OCI-LY7 (cell line): ENCODE measurements at regions not wholly inside any gene's neighbourhood (a gene's known extent, or its start where the extent isn't known, plus 50 kb on each side); places are given as distances from the start of the nearest gene placed in this dataset.
"Not testable (repeated sequence)": the region's sequence is repeated elsewhere in the genome, so short reads cannot be mapped to it uniquely, and the experiment has no call there.

Experiments
- BruUV-seq: library from RNA; stranded (reverse); fragments of 400-500 nt; replicated peaks from 2 replicates; lab custom pipeline; 2021; lab: Mats Ljungman, UMichigan
- CTCF ChIA-PET: fragments of 300-600 bp; sonication (Branson Sonifier 250); formaldehyde crosslinking; loops from one replicate; lab custom pipeline; 2022; ENCODE audit warnings: antibody characterized with exemption; ENCODE audit not compliant: unreplicated experiment; lab: Charles Lee
- POLR2A ChIA-PET: fragments of 300-600 bp; sonication (Branson Sonifier 250); formaldehyde crosslinking; loops from one replicate; lab custom pipeline; 2022; ENCODE audit warnings: antibody characterized with exemption; lab: Charles Lee
- DNase-seq: peaks from one replicate; pipeline ENCODE4 v3.0.0-alpha.2; 2015; ENCODE audit warnings: low spot score
- H2AFZ ChIP-seq: fragments of 200-600 bp; sonication (generic), shearing (Covaris generic); 2 replicates; pipeline ENCODE4 v1.6.1; 2014; ENCODE audit warnings: mild to moderate bottlenecking, antibody characterized with exemption, low read length, moderate library complexity
- H3K27ac ChIP-seq: fragments of 200-600 bp; sonication (generic); 2 replicates; pipeline ENCODE4 v1.5.1; 2014; ENCODE audit warnings: mixed run types, low read depth, mild to moderate bottlenecking, moderate library complexity, low read length, inconsistent platforms; ENCODE audit not compliant: poor library complexity, severe bottlenecking
- H3K36me3 ChIP-seq: fragments of 200-600 bp; sonication (generic); 2 replicates; pipeline ENCODE4 v1.6.1; 2014; ENCODE audit warnings: mild to moderate bottlenecking, antibody characterized with exemption, low read length, moderate library complexity, mixed read lengths; ENCODE audit not compliant: insufficient read depth
- H3K4me1 ChIP-seq: fragments of 200-600 bp; sonication (generic); 2 replicates; pipeline ENCODE4 v1.5.1; 2014; ENCODE audit warnings: mild to moderate bottlenecking, low read length; ENCODE audit not compliant: insufficient read depth, poor library complexity, severe bottlenecking
- H3K4me2 ChIP-seq: fragments of 200-600 bp; sonication (generic); 2 replicates; pipeline ENCODE4 v1.6.1; 2014; ENCODE audit warnings: mild to moderate bottlenecking, low read length
- H3K4me3 ChIP-seq: fragments of 200-600 bp; sonication (generic); 2 replicates; pipeline ENCODE4 v1.5.1; 2014; ENCODE audit warnings: mild to moderate bottlenecking, low read depth, low read length; ENCODE audit not compliant: poor library complexity, severe bottlenecking
- H3K79me2 ChIP-seq: fragments of 200-600 bp; sonication (generic); 2 replicates; pipeline ENCODE4 v1.6.1; 2016; ENCODE audit warnings: low read depth, mild to moderate bottlenecking, low read length, moderate library complexity, mixed read lengths; ENCODE audit not compliant: insufficient read depth
- H3K9me2 ChIP-seq: fragments of 200-600 bp; sonication (generic); 2 replicates; pipeline ENCODE4 v1.6.1; 2016; ENCODE audit warnings: mild to moderate bottlenecking, low read length, mixed read lengths; ENCODE audit not compliant: insufficient read depth
- H3K9me3 ChIP-seq: fragments of 200-600 bp; sonication (generic); 2 replicates; pipeline ENCODE4 v1.6.1; 2014; ENCODE audit warnings: mild to moderate bottlenecking, mixed run types, low read length, mixed read lengths
- H4K20me1 ChIP-seq: fragments of 200-600 bp; sonication (generic); 2 replicates; pipeline ENCODE4 v1.6.1; 2014; ENCODE audit warnings: mild to moderate bottlenecking, antibody characterized with exemption, low read length, moderate library complexity, mixed read lengths; ENCODE audit not compliant: insufficient read depth
- CTCF ChIP-seq: fragments of 200-600 bp; sonication (generic); conservative IDR thresholded peaks from 2 replicates; pipeline ENCODE4 v1.5.1; 2014; ENCODE audit warnings: mild to moderate bottlenecking, antibody characterized with exemption, low read length, moderate library complexity, mixed read lengths
- EZH2phosphoT487 ChIP-seq: fragments of 200-600 bp; sonication (generic); IDR thresholded peaks from 2 replicates; pipeline ENCODE4 v1.6.1; 2018; ENCODE audit warnings: low read depth, borderline replicate concordance, mild to moderate bottlenecking, mixed run types, antibody characterized with exemption, low read length, moderate library complexity, mixed read lengths
- intact Hi-C: fragments of 100-400 bp; cut with micrococcal nuclease; formaldehyde crosslinking; loops from one replicate; pipeline ENCODE4 v1.10.0; 2022; ENCODE audit not compliant: unreplicated experiment

GRCh38 chr2:223185638-223186037 is 133.6 kb downstream of the KCNE4 start:
- H3K4me2 ChIP-seq = no peak overlapping the region
- H3K36me3 ChIP-seq = no peaks in the 10 kb centered on the region
- H3K27ac ChIP-seq = no peak overlapping the region
- DNase-seq = no peak
- CTCF ChIA-PET = no interaction called here
- H3K4me3 ChIP-seq = no peak overlapping the region
- no TSS peak for BruUV-seq
- POLR2A ChIA-PET = interaction anchor here (0.7 to 0.8 kb wide), 2 partner anchors 26 to 101 kb away, joined by 3 to 4 read pairs; no protein-coding TSS in a partner anchor
- no peaks in the 10 kb centered on the region for H3K4me1 ChIP-seq
- no peaks in the 10 kb centered on the region for H3K79me2 ChIP-seq
- TF ChIP-seq CTCF (no peak), EZH2phosphoT487 (no peak)
- intact Hi-C loops = no loop called here
- H2AFZ ChIP-seq = no peak overlapping the region
- no peaks in the 10 kb centered on the region for H4K20me1 ChIP-seq
- no peaks in the 10 kb centered on the region for H3K9me3 ChIP-seq
- H3K9me2 ChIP-seq = no peaks in the 10 kb centered on the region

GRCh38 chr2:223187256-223187655 is 135.3 kb downstream of the KCNE4 start:
- DNase-seq = no peak
- H3K9me3 ChIP-seq = no peaks in the 10 kb centered on the region
- no peak overlapping the region for H3K4me3 ChIP-seq
- no TSS peak for BruUV-seq
- H3K4me1 ChIP-seq = no peaks in the 10 kb centered on the region
- no peak overlapping the region for H3K27ac ChIP-seq
- no peak overlapping the region for H3K4me2 ChIP-seq
- TF ChIP-seq EZH2phosphoT487 (no peak), CTCF (no peak)
- ChIA-PET CTCF (no interaction called here), POLR2A (interaction anchor here (0.9 kb wide), 1 partner anchor 13 kb away, joined by 3 read pairs; no protein-coding TSS in a partner anchor)
- H3K36me3 ChIP-seq = no peaks in the 10 kb centered on the region
- H3K79me2 ChIP-seq = no peaks in the 10 kb centered on the region
- H4K20me1 ChIP-seq = no peaks in the 10 kb centered on the region
- H2AFZ ChIP-seq = no peak overlapping the region
- intact Hi-C loops = no loop called here
- H3K9me2 ChIP-seq = no peaks in the 10 kb centered on the region

GRCh38 chr2:223190561-223191206 is 138.7 kb downstream of the KCNE4 start:
- not testable (repeated sequence) for H3K9me3 ChIP-seq

More at GRCh38 chr2:223190561-223191206, 138.7 kb downstream of the KCNE4 start:
- H2AFZ ChIP-seq, DNase-seq, intact Hi-C loops, CTCF ChIA-PET, BruUV-seq, H3K27ac ChIP-seq, H3K79me2 ChIP-seq, H4K20me1 ChIP-seq, H3K9me2 ChIP-seq, H3K4me3 ChIP-seq, H3K4me1 ChIP-seq, POLR2A ChIA-PET, H3K36me3 ChIP-seq, H3K4me2 ChIP-seq: not testable (repeated sequence)
